Neural progenitor cell (in vitro differentiated cells): ENCODE measurements at regions not wholly inside any gene's neighbourhood (a gene's known extent, or its start where the extent isn't known, plus 50 kb on each side); places are given as distances from the start of the nearest gene placed in this dataset.

Experiments
- CTCF ChIP-seq: fragments of 200-600 bp; sonication (generic); IDR thresholded peaks from 2 replicates; pipeline ENCODE4 v1.5.1; 2017; ENCODE audit warnings: antibody characterized with exemption, mild to moderate bottlenecking
- EZH2 ChIP-seq: fragments of 200-600 bp; sonication (generic); IDR thresholded peaks from 2 replicates; pipeline ENCODE4 v1.6.1; 2017; ENCODE audit warnings: antibody characterized with exemption, mild to moderate bottlenecking, moderate library complexity

- TF ChIP-seq CTCF (no peak), EZH2 (no peak)
These were observed 1015.8 kb downstream of the BRD1 start for GRCh38 chr22:48811885-48812284.
